Hematopoietic multipotent progenitor cell (in vitro differentiated cells): ENCODE measurements at regions not wholly inside any gene's neighbourhood (a gene's known extent, or its start where the extent isn't known, plus 50 kb on each side); places are given as distances from the start of the nearest gene placed in this dataset.

Experiments
- DNase-seq, 3 donors: peaks; one replicate each; pipeline ENCODE4 v3.0.0-alpha.2; 2011 to 2015; ENCODE audit warnings: low read depth in 2 of 3, low spot score in 2 of 3

- DNase-seq: no peak
Measured at GRCh38 chrX:96430756-96431455, 253.7 kb upstream of the DIAPH2 start.

- DNase-seq: no peak
Measured at GRCh38 chrX:96432647-96433046, 252.0 kb upstream of the DIAPH2 start.

GRCh38 chrX:96433409-96434077, 251.1 kb upstream of the DIAPH2 start:
- DNase-seq: no peak

- no peak for DNase-seq
Measured at GRCh38 chrX:96435378-96436035, 249.1 kb upstream of the DIAPH2 start.

GRCh38 chrX:96436105-96436504, 248.5 kb upstream of the DIAPH2 start:
- no peak for DNase-seq

- no peak for DNase-seq
Measured at GRCh38 chrX:96438803-96439202, 245.8 kb upstream of the DIAPH2 start.

GRCh38 chrX:96440941-96441340, 243.7 kb upstream of the DIAPH2 start:
- DNase-seq: no peak

- DNase-seq: peak in 1 of 3 donors; percentile 3
Measured at GRCh38 chrX:96445531-96446065, 239.0 kb upstream of the DIAPH2 start.

- DNase-seq: no peak
Measured at GRCh38 chrX:96446524-96446923, 238.1 kb upstream of the DIAPH2 start.

GRCh38 chrX:96447161-96447560, 237.5 kb upstream of the DIAPH2 start:
- DNase-seq: no peak

GRCh38 chrX:96449191-96449590, 235.5 kb upstream of the DIAPH2 start:
- DNase-seq: no peak

- DNase-seq: no peak
Measured at GRCh38 chrX:96449896-96450295, 234.7 kb upstream of the DIAPH2 start.

- no peak for DNase-seq
Measured at GRCh38 chrX:96453139-96453538, 231.5 kb upstream of the DIAPH2 start.

GRCh38 chrX:96455078-96455477, 229.6 kb upstream of the DIAPH2 start:
- no peak for DNase-seq

GRCh38 chrX:96464880-96465558, 219.6 kb upstream of the DIAPH2 start:
- DNase-seq: no peak

GRCh38 chrX:96474029-96474740, 210.5 kb upstream of the DIAPH2 start:
- no peak for DNase-seq

- DNase-seq: no peak
Measured at GRCh38 chrX:96474741-96475125, 209.9 kb upstream of the DIAPH2 start.

GRCh38 chrX:96480081-96480480, 204.6 kb upstream of the DIAPH2 start:
- DNase-seq: no peak

GRCh38 chrX:96481831-96482230, 202.8 kb upstream of the DIAPH2 start:
- no peak for DNase-seq

- no peak for DNase-seq
Measured at GRCh38 chrX:96483647-96484160, 200.9 kb upstream of the DIAPH2 start.
